GM12878 (cell line): ENCODE measurements at regions not wholly inside any gene's neighbourhood (a gene's known extent, or its start where the extent isn't known, plus 50 kb on each side); places are given as distances from the start of the nearest gene placed in this dataset.

Experiments
- ATAC-seq: fragments of 200-7000 bp; cut with Tn5 transposase; 3 replicates; pipeline ENCODE4 v1.9.1; 2020; ENCODE audit warnings: mild to moderate bottlenecking, moderate library complexity
- BruUV-seq: library from RNA; stranded (reverse); fragments of 400-500 nt; replicated peaks from 2 replicates; lab custom pipeline; 2021; lab: Mats Ljungman, UMichigan
- CTCF ChIA-PET: fragments of 300-600 bp; sonication (Branson Sonifier 250); formaldehyde crosslinking; extraction: SDS; loops from one replicate; lab custom pipeline; 2021; ENCODE audit warnings: inconsistent platforms; lab: Yijun Ruan, JAX
- POLR2A ChIA-PET: fragments of 350-600 bp; formaldehyde crosslinking; extraction: SDS; loops from one replicate; lab custom pipeline; 2021; ENCODE audit warnings: inconsistent platforms; lab: Charles Lee
- RAD21 ChIA-PET: fragments of 300-600 bp; sonication (Branson Sonifier 250); formaldehyde crosslinking; loops from one replicate; lab custom pipeline; 2023; ENCODE audit warnings: antibody characterized with exemption; ENCODE audit not compliant: unreplicated experiment; lab: Charles Lee
- SMC1A ChIA-PET: fragments of 300-600 bp; sonication (Branson Sonifier 250); formaldehyde crosslinking; loops from one replicate; lab custom pipeline; 2023; ENCODE audit not compliant: unreplicated experiment, uncharacterized antibody; lab: Charles Lee
- DNase-seq: peaks from one replicate; pipeline ENCODE4 v3.0.0-alpha.2; 2011; ENCODE audit warnings: low read depth, low spot score
- FAIRE-seq: peaks from 3 replicates; lab custom pipeline; 2011; peaks lifted over from hg19 to GRCh38; lab: Jason Lieb, UNC
- H2AFZ ChIP-seq: 2 replicates; pipeline ENCODE4 v1.6.0; 2011; ENCODE audit warnings: low read depth, low read length, control low read depth; ENCODE audit not compliant: control insufficient read depth
- H3K27ac ChIP-seq: 2 replicates; pipeline ENCODE4 v1.5.1; 2011; ENCODE audit warnings: control low read depth; ENCODE audit not compliant: control insufficient read depth, insufficient read depth
- H3K27me3 ChIP-seq, 2 experiments: replicated peaks in 1 of 2; 2 replicates each; pipeline versions ENCODE4 v1.6.0 to v1.6.1; 2011; ENCODE audit warnings: low read length in 1 of 2; ENCODE audit not compliant: control insufficient read depth in 2 of 2, insufficient read depth in 2 of 2
- H3K36me3 ChIP-seq, 2 experiments: 2 replicates each; pipeline ENCODE4 v1.5.1; 2011; ENCODE audit warnings: low read length in 1 of 2; ENCODE audit not compliant: control insufficient read depth in 2 of 2, insufficient read depth in 2 of 2
- H3K4me1 ChIP-seq: 2 replicates; pipeline ENCODE4 v1.6.1; 2011; ENCODE audit warnings: mild to moderate bottlenecking, low read length, moderate library complexity, mixed read lengths; ENCODE audit not compliant: control insufficient read depth, insufficient read depth
- H3K4me2 ChIP-seq: 2 replicates; pipeline ENCODE4 v1.6.0; 2011; ENCODE audit warnings: control low read depth; ENCODE audit not compliant: control insufficient read depth, insufficient read depth
- H3K4me3 ChIP-seq: fragments of 200-600 bp; sonication (generic); 2 replicates; pipeline ENCODE4 v1.5.1; 2016
- H3K79me2 ChIP-seq: 2 replicates; pipeline ENCODE4 v1.6.0; 2011; ENCODE audit warnings: low read length; ENCODE audit not compliant: control insufficient read depth, insufficient read depth
- H3K9ac ChIP-seq: 2 replicates; pipeline ENCODE4 v1.8.0; 2011; ENCODE audit warnings: low read length, control low read depth, mixed read lengths; ENCODE audit not compliant: control insufficient read depth, insufficient read depth
- H3K9me3 ChIP-seq: replicated peaks from 3 replicates; pipeline ENCODE4 v1.5.1; 2011; ENCODE audit warnings: mild to moderate bottlenecking, low read length; ENCODE audit not compliant: control insufficient read depth, insufficient read depth
- H4K20me1 ChIP-seq: 2 replicates; pipeline ENCODE4 v1.6.0; 2011; ENCODE audit not compliant: control insufficient read depth, insufficient read depth
- ASH2L ChIP-seq: fragments of 300-600, 200-600 bp; sonication (generic); IDR thresholded peaks from 2 replicates; pipeline ENCODE4 v1.6.1; 2017; ENCODE audit warnings: low read depth, mild to moderate bottlenecking, borderline replicate concordance
- BACH1 ChIP-seq: fragments of 450-650 bp; IDR thresholded peaks from 2 replicates; pipeline ENCODE4 v1.6.1; 2017; ENCODE audit warnings: mild to moderate bottlenecking, borderline replicate concordance
- ESRRA ChIP-seq: IDR thresholded peaks from 2 replicates; pipeline ENCODE4 v1.6.1; 2012; ENCODE audit warnings: mild to moderate bottlenecking, low read length, improper control_type of control experiment
- NBN ChIP-seq: fragments of 450-650 bp; IDR thresholded peaks from 2 replicates; pipeline ENCODE4 v1.6.1; 2016
- NFYB ChIP-seq: IDR thresholded peaks from 2 replicates; pipeline ENCODE4 v1.6.1; 2011; ENCODE audit warnings: low read depth, mild to moderate bottlenecking, low read length, improper control_type of control experiment, moderate library complexity; ENCODE audit not compliant: insufficient read depth
- POLR2A ChIP-seq: IDR thresholded peaks from 2 replicates; pipeline ENCODE4 v1.6.1; 2011; ENCODE audit warnings: low read depth, mild to moderate bottlenecking, low read length
- POLR2AphosphoS2 ChIP-seq: IDR thresholded peaks from 2 replicates; pipeline ENCODE4 v1.6.1; 2011; ENCODE audit warnings: low read depth, mild to moderate bottlenecking, low read length, improper control_type of control experiment, moderate library complexity
- POLR2AphosphoS5 ChIP-seq: IDR thresholded peaks from 2 replicates; pipeline ENCODE4 v1.6.1; 2011; ENCODE audit warnings: mild to moderate bottlenecking, low read length, inconsistent platforms
- POU2F2 ChIP-seq: IDR thresholded peaks from 3 replicates; pipeline ENCODE4 v1.6.1; 2011; ENCODE audit warnings: low read depth, mild to moderate bottlenecking, low read length, borderline replicate concordance
- RBBP5 ChIP-seq: fragments of 200-600 bp; sonication (generic); conservative IDR thresholded peaks from 2 replicates; pipeline ENCODE4 v1.6.1; 2016
- ZNF384 ChIP-seq: IDR thresholded peaks from 2 replicates; pipeline ENCODE4 v1.6.1; 2012; ENCODE audit warnings: low read depth, mild to moderate bottlenecking, low read length, improper control_type of control experiment, borderline replicate concordance
- WGBS: methylation state at CpG from one replicate; pipeline ENCODE4 v1.1.6; 2016; ENCODE audit warnings: low lambda C conversion rate; ENCODE audit not compliant: insufficient replicate concordance, insufficient coverage; ENCODE audit errors: missing lambda C conversion rate; 5-methylcytosine and 5-hydroxymethylcytosine counted together
- in situ Hi-C: fragments of 300-500 bp; cut with MboI; formaldehyde crosslinking; loops from 9 replicates; pipeline ENCODE4 v1.14.3; 2018; ENCODE audit warnings: mixed read lengths
- intact Hi-C: fragments of 100-400 bp; cut with micrococcal nuclease; formaldehyde crosslinking; loops from one replicate; pipeline ENCODE4 v1.14.2; 2022; ENCODE audit not compliant: unreplicated experiment

DNA sequence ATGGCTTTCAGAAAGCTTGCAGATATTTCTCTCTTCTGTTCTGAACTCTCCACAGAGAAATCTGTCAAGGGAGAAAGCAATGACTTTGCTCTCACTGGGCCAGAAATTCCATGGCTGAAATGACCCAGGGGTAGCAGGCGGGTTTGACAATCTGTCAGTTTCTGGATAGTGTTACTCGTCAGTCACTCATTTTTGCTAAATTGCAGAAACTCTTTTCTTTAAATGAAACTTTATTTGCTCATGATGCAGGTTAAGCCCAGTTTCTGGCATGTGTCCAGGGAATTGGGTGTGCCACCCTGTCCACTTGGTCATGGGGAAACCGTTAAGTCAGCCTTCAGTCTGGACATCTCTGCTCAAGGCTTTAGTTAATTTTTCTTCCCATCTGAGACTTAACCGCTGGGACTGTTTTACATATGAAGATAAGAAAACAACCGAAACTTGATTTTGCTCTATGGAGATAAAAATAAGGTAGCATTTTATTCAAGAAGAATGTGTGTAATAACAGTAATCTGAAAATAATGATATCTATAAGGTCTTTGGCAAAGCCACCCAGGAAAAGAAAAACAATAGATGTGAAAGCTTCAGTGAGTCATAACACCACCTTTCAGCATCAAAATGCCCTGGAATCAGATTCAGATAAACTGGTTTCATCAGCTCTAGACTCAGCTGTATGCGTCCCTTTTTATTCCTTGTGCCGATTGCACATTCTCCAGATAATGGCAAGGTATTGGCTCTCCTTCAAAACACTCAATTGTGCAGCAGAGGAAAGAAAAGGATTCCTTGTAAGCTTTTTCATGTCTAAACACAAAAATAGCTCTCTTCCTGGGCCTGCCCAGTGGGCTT, 308.3 kb downstream of the ZSWIM6 start:
- H3K4me2 ChIP-seq = no peak overlapping the region
- no peaks in the 10 kb centered on the region for H3K36me3 ChIP-seq
- no peaks in the 10 kb centered on the region for H3K79me2 ChIP-seq
- H3K4me3 ChIP-seq = no peak overlapping the region
- DNase-seq = no peak
- RAD21 ChIA-PET = interaction anchor here (0.8 kb wide), 1 partner anchor 584 kb away, joined by 3 read pairs; no protein-coding TSS in a partner anchor
- no peak overlapping the region for H3K9ac ChIP-seq
- SMC1A ChIA-PET = interaction anchor here (0.7 kb wide), 2 partner anchors 31 to 585 kb away, joined by 3 read pairs; no protein-coding TSS in a partner anchor
- FAIRE-seq = no peak
- no peak for ATAC-seq
- peaks cover 0 to 2% of the 10 kb centered on the region in 2 experiments; a peak in 2 of 4 replicates for H3K27me3 ChIP-seq
- TF ChIP-seq ASH2L = no peak
- no peak for TF ChIP-seq POLR2A
- no peak for TF ChIP-seq POU2F2
- TF ChIP-seq POLR2AphosphoS5 = no peak
- no peak for TF ChIP-seq BACH1
- TF ChIP-seq NFYB = no peak
- TF ChIP-seq RBBP5 = no peak
- TF ChIP-seq ZNF384 = no peak
- no peak for TF ChIP-seq NBN
- no peak for TF ChIP-seq ESRRA
- TF ChIP-seq POLR2AphosphoS2 = no peak
- no peaks in the 10 kb centered on the region; the same call in 1 of the 2 replicates for H4K20me1 ChIP-seq
- no peak overlapping the region for H2AFZ ChIP-seq
- POLR2A ChIA-PET = no interaction called here
- H3K4me1 ChIP-seq = no peaks in the 10 kb centered on the region
- H3K9me3 ChIP-seq = no peaks in the 10 kb centered on the region
- H3K27ac ChIP-seq = no peak overlapping the region
- no TSS peak for BruUV-seq
- 74% methylated on average over 7 of the region's 7 CpGs for WGBS
- in situ Hi-C loops (no loop called here), intact Hi-C loops (no loop called here)
- CTCF ChIA-PET = interaction anchor here (2.0 kb wide), 1 partner anchor 18 kb away, joined by 10 read pairs; no protein-coding TSS in a partner anchor
